Amniotic epithelial cell (primary cell): ENCODE measurements at regions not wholly inside any gene's neighbourhood (a gene's known extent, or its start where the extent isn't known, plus 50 kb on each side); places are given as distances from the start of the nearest gene placed in this dataset.
"Not testable (repeated sequence)": the region's sequence is repeated elsewhere in the genome, so short reads cannot be mapped to it uniquely, and the experiment has no call there.

Experiments used
- DNase-seq: peaks from one replicate; pipeline ENCODE4 v3.0.0-alpha.2; 2010; ENCODE audit warnings: low read depth

- no peak for DNase-seq
These were observed 75.6 kb upstream of the ID2 start for GRCh38 chr2:8606226-8606625.

DNA sequence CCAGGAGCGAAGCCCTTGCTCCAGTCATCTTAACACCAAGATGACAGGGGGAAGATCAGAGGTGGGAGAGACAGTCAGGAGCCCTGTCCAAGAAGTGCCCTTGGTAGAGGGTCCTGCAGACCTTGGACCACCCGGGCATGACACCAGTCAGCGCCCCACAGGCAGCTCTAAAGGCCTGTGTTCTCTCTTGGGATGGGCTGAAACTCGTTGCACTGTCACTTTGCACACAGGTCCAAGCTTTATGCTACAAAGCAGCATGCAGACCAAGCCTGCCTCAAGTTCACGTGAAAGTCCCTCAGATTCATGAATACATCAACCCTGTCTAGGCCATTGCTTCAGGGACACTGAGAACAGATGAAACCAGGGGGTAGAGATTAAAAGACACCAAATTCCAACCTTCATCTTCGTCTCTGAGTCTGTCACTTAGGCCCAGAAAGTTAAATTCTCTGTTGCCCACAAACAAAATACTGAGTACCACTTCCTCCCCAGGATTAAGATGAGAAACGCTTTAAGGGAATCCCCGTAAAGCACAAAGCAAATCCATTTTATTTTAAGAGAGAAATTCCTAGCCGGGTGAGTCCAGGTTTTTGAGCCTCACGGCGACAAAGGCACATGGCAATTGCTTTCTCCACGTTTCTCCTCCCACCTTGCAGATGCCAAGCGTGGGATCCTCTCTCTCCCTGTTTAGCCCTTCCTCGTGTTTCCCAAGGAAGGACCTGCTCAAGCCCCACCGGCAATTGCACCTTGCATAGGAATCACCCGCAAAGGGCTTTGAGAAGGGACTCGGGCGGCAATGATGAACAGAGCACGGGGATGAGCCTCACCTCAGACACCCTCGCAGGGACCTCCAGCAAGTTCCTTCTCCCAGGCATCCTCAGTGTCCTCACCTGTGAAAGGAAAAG lies 75.0 kb upstream of the ID2 start:
- no peak for DNase-seq

DNA sequence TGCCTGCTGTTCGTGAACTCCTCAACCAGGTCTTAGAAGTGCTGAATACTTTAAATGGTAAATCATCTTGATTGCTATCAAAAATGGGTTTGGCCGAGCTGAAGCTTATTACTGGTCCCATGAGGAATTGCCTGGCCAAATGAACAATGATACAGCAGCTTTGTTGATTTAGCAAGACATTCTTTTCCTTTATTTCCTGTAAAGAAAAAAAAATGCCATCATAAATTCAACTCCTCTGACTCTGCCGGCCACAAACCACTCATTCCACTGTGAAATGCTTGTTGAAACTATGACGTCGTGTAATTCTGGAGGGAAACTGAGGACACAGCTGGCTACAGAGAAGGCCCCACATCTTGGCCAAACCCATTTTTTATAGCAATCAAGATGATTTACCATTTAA lies 74.2 kb upstream of the ID2 start:
- DNase-seq, result peak; percentile 87

GRCh38 chr2:8608411-8608954 lies 73.4 kb upstream of the ID2 start:
- DNase-seq, result peak; percentile 84

GRCh38 chr2:8609357-8609811 lies 72.5 kb upstream of the ID2 start:
- peak; percentile 76 for DNase-seq

GRCh38 chr2:8610775-8611174 lies 71.1 kb upstream of the ID2 start:
- DNase-seq, result not testable (repeated sequence)

DNA sequence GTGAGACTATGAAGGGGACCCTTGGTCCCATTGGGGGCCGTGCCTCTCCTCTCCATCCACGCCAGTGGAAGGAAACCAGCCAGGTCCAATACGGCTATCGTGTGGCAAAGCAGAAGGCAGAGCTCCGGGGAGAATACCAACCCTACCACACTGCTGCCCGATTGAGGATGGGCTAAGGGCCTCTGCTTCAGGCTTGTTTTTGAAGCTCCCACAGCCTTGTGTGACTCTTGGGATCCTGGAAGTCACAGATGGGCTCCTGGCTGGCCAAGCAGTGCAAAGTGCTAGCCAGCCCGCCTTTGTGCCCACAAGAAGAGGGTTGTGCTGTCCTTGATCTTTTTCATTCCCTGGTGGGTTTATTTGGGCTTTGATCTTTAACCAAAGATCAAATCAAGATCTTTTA lies 70.6 kb upstream of the ID2 start:
- no peak for DNase-seq

- DNase-seq, result no peak
These were observed 70.2 kb upstream of the ID2 start for GRCh38 chr2:8611700-8612099.

DNA sequence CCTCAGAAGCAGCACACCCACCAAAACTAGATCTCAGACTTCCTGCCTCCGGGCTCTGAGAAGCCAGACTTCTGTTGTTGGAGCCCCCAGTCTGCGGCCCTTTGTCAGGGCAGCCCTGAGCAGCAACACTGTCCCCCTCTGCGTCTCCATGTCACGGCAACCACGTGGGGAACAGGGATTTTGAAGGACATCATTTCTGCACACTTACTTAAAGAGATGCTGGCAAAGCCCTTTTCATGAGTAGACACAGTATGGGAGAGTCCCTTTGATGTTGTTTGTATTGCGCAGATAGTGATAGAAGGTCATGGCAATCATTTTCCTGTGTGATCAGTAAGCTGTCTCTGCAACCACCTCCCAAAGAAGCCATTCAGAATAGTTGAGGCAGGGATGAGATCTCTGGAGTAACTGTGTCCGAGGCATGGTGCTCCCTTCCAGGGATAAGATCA lies 69.1 kb upstream of the ID2 start:
- no peak for DNase-seq

- DNase-seq, result not testable (repeated sequence)
These were observed 68.5 kb upstream of the ID2 start for GRCh38 chr2:8613207-8613999.

DNA sequence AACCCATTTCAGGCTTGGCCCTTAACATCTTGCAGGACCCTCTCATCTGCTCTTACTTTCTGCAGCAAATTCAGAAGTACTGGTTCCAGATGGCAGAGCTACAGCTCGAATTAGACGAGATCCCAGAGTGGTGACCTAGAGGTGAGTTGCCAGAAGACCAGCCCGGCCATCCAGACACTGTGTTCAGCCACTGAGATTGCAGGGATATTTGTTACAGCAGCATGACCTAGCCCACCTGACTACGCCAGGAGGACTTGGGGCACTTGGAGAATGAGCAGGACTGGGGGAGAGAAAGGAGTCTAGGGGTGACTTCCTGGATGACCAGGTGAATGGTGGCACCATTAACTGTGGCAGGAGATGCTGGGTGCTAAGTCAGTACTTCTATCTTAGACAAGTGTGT lies 67.2 kb upstream of the ID2 start:
- no peak for DNase-seq

- no peak for DNase-seq
These were observed 66.6 kb upstream of the ID2 start for GRCh38 chr2:8615252-8615575.

- DNase-seq, result peak; percentile 35
These were observed 66.1 kb upstream of the ID2 start for GRCh38 chr2:8615576-8616281.

- DNase-seq, result no peak
These were observed 64.8 kb upstream of the ID2 start for GRCh38 chr2:8617048-8617447.

- DNase-seq, result no peak
These were observed 64.3 kb upstream of the ID2 start for GRCh38 chr2:8617590-8617989.

GRCh38 chr2:8619071-8619470 lies 62.8 kb upstream of the ID2 start:
- no peak for DNase-seq

DNA sequence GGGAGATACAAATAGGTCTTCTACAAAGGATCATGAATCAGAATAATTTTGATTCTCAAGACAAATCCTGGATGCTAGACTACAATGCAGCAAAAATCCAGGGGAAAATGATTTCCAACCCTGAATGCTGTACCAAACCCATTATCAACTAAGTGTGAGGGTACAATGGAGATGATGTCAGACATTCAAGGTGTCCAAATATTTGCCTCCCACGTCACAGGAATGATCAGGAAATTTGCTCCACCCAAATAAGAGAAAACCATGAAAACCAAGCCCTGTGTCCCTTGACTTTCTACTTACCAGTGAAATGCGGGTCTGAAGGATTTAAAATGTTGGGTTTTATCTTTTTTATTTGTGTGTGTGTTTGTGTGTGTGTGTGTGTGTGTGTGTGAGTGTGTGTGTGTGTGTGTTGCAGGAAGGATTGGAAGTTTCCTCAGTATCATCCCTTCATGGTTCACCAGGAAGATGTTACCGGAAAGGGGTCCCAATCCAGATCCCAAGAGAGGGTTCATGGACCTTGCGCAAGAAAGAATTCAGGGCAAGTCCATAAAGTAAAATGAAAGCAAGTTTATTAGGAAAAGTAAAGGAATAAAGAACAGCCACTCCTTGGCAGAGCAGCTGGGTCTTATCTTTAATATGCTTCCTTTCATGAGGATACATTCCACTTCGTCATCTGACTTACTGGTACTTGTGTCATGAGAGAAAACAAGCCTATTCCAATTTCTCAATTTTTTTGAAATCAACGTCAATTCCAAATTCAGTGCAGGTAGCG lies 61.1 kb upstream of the ID2 start:
- DNase-seq, result peak; percentile 76

DNA sequence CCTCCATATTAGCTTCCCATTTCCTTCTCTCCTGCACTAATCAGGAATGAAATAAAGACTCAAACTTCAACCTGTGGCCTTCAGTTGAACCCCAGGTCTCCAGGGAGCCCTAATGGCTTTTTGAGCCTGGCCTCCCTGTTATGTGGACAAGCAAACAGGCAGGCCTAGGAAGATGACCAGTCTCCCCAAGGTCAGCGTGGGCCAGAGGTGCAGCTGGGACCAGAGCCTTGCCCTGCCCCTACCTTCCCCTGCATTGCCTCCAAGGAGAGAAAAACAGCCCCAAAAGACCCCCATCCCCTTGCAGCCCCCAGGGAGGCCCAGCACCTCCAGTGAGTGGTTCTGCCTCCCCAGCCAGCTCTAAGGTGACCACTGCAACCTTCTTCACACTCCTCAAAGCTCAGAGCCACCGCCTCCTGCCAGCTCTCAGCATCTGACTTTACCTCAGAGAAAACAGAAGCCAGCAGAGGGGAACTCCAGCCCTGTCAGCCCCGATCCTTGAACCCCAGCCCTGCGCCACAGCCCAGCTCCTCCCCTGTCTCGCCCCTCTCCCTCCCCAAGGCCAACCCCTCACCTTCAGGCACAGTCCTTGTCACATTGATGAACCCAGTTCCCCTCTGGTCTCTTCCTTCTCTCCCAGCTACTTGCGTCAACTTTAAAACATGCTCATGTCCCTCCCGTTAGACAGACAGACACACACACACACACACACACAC lies 59.5 kb upstream of the ID2 start:
- no peak for DNase-seq

GRCh38 chr2:8622924-8623465 lies 58.9 kb upstream of the ID2 start:
- DNase-seq, result no peak

DNA sequence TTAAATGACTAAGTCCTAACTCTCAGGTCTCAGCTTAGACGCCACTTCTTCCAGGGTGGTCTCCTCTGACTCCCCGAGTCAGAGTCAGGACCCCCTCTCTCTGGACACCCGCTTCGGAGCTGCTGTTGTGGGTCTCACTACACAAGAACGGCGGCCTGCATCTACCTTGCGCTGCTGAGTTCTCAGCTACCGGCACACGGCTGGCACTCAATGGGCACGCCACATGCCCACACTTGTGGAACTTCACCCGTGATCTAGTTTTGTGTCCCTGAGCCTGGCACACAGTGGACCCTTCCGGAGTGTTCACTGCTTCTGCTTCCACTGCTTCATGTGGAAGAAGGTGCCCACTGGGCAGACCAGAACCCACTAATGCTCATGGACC lies 58.3 kb upstream of the ID2 start:
- DNase-seq, result no peak
